Fibroblast of the conjunctiva (primary cell): ENCODE measurements at regions not wholly inside any gene's neighbourhood (a gene's known extent, or its start where the extent isn't known, plus 50 kb on each side); places are given as distances from the start of the nearest gene placed in this dataset.

Experiments used
- DNase-seq: peaks from one replicate; pipeline ENCODE4 v3.0.0-alpha.2; 2010; ENCODE audit warnings: low read depth

DNA sequence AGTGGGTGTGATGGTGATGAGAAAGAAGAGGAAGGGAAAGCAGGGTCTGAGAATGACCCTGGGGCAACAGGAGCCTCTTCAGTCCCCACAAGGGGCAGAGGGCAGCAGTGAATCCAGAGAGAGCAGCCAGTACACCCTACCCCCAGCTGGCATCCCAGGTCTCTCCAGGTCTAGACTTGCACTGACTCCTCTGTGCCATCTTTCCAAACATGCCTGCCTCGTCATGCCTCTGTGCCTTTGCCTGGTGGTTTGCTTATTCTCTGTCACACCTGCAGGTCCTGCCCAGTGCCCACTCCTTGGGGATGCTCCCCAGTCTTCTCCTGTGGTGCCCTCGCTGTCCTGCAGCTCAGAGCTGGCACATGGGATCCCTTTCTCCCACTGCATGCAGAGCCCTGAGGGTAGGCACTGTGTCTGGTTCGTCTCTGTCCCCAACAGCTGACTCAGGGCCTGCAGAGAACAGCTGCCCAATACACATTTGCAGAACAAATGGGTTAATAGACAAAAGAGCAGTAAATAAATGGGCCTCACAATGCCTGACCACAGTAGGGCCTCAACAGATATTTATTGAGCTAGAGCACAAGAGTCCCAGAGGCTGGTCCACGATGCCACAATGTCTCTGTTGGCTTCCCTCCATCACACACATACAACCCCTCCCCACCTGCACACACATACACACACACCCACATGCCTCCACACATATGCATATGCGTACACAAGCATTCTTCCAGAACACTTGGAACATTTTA, 89.8 kb downstream of the HS1BP3 start:
- no peak for DNase-seq

- peak; percentile 47 for DNase-seq
Measured at GRCh38 chr2:20561637-20562454, 89.1 kb downstream of the HS1BP3 start.

DNA sequence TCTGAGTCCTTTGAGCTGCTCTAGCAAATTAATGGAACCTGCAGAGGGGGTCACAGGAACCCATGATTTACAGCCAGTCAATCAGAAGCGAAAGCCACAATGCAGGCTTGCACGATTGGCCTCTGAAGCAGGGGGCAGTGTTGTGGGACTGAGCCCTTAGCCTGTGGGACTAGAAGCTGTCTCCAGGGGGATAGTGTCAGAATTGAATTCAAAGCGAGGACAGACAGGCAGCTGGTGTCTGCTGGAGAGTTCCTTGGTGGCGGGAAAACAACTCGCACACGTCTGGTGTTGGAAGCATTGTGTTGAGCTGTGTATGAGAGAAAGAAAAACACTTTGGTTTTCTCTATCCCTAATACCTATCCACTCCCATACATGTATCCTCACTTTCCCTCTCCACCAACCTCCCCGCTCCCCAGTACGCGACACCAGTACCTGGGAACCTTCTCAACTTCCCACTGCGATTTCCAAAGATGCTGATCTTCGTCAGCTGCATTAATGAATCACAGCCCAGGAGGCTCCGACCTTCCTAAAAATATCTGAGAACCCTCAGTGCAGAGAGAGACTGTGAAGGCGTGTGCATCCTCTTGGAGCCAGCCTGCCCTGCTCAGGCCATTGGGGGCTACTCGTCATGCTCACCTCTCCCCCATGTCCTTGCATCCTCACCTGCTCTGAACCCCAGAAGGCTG, 88.2 kb downstream of the HS1BP3 start:
- no peak for DNase-seq

DNA sequence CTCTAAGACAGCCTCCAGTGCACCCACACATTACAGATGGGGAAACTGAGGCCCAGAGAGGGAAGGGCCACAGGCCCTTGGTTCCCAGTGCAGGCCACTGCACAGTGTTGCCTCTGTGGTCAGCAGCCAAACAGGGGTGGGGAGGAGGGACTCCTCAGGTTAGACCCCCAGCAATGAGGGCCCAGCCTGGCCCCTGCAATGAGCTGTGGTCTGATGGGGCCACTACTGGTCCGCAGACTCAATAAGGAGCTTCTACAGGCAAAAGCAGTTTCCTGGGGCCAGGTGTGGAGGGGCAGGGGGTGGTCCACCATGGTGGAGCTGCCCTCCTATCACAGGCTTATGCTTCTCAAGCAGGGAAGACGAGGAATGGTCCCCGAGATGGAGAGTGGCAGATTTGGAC, 87.6 kb downstream of the HS1BP3 start:
- DNase-seq = no peak

DNA sequence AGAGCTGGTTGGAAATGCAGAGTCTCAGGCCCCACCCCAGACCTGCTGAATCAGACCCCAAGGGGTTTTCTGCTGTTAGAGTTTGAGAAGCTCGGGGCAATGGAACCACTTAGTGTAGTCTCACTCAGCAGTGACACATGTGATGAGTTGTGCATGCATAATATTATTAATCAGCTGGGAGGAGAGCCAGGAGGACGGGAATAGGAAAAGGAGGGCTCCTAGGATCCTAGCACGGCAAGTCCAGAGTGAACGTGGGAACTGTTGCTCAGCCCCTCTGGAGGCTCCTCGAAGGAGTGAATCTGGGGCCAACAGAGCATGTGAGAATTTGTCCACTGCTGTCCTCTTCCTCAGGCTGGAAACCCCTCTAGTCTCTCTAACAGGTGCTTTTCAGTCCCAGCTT, 87.1 kb downstream of the HS1BP3 start:
- DNase-seq = no peak

DNA sequence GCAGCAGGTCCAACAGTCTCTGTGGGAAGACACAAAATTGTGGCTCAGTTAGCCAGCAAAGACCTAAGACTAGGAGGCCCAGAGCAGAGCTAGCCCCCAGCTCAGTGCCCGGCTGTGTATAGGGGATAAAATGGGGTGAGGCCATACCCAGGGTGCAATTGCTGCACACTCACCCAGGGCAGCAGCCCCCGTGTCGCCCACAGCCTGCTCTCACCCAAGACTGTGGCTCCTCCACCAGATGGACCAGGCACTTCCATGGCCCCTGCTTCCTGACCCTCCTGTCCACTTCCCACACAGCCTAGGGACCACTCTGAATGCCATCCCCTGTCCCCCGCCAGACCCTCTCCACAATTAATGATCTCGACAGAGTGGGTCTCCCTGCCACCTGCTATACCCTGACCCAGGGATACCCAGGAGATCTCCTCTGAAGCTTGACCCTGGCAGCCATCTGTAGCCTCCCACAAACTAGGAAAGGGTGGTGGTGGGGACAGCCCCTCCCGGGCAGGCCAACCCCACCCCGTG, 85.7 kb downstream of the HS1BP3 start:
- no peak for DNase-seq

DNA sequence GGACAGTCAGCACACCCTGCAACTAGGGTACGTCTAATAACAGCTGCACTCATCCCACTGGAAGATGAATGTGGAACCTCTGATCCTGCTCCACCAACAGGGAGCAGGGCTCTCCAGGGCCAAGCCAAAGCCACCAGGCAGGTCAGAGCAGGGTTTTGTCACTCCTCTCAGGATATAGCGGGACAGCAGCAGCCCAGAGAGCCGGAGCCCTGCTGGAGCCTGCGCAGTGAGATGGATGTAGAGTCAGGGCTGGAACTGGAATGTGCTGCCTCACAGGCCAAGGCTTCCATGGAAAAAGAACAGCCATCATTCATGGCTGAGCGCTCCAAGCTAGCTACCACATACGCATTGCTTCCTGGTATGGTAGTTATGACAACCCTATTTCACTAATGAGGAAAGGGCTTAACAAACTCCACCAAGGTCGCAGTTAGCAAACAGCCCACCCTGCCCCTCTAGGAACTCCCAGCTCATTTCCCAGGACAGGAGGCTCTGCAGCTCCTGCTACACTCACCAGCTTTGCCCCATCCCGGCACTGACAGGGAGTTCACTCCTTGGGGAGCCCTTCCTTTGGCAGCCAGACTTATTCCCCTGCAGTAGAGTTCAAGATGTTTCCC, 85.2 kb downstream of the HS1BP3 start:
- DNase-seq = no peak

GRCh38 chr2:20566331-20566730, 84.6 kb downstream of the HS1BP3 start:
- DNase-seq = no peak

DNA sequence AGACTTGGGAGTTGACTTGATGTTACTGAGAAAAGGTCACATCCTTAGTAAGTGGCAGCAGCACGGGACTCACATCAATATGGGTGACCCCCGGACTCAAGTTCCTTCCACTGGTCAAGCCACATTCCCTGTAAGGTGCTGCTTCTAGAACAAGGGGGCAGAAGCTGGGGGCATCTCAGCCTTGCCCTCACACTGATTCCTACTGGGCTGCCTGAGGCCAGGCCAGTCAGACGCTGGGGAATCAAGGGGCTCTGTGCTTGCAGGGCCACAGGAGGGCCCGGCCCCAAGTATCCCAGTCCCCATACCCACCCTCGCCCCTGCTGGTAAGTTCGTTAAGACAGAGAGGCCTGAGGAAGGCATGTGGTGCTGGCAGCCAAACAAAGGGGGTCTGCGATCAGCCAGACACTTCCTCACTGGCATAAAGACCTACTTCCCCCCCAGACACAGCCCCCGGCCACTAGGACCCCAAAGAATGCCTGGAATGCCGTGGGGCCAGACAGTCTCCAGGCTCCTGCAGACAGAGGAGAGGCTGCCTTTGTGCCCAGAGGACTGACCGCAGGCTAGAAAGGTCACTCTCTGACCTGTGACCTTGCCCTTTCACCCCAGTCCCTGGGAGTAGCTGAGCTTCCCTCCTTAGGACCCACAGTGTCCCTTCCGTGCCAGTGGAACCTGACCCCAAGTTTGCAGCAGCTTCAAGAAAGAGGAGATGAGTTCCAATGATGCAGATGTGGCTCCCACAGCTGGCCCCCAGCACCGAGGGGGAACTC, 83.6 kb downstream of the HS1BP3 start:
- no peak for DNase-seq
